Body of pancreas (tissue), 4 donors: ENCODE measurements at regions not wholly inside any gene's neighbourhood (a gene's known extent, or its start where the extent isn't known, plus 50 kb on each side); places are given as distances from the start of the nearest gene placed in this dataset.

ENCODE experiments used
- CTCF ChIP-seq, 7 experiments: fragments of 450-650 bp in 4 of 7; fragments of 200-600 bp in 3 of 7; sonication (generic) in 3 of 7; IDR thresholded peaks; one replicate each; pipeline ENCODE4 v1.5.1; 2016 to 2019; ENCODE audit warnings: antibody characterized with exemption in 7 of 7
- POLR2A ChIP-seq, 3 donors: fragments of 450-650 bp; IDR thresholded peaks; one replicate each; pipeline ENCODE4 v1.6.1; 2016; ENCODE audit warnings: antibody characterized with exemption in 3 of 3, mild to moderate bottlenecking in 2 of 3

- TF ChIP-seq CTCF (IDR thresholded peaks at IDR 0.05) (no peak), POLR2A (IDR thresholded peaks at IDR 0.05) (no peak)
Measured at GRCh38 chr9:71286146-71286545, 164.7 kb upstream of the TRPM3 start.
